Peyer's patch (tissue), 4 donors: ENCODE measurements at regions not wholly inside any gene's neighbourhood (a gene's known extent, or its start where the extent isn't known, plus 50 kb on each side); places are given as distances from the start of the nearest gene placed in this dataset.

Experiments
- DNase-seq, 3 donors: peaks; one replicate each; pipeline ENCODE4 v3.0.0-alpha.2; 2017 to 2019
- H3K27ac ChIP-seq, 4 donors: fragments of 200-600 bp; sonication (generic); one replicate each; pipeline ENCODE4 v1.5.1; 2016 to 2019
- H3K27me3 ChIP-seq, 2 donors: fragments of 200-600 bp; sonication (generic); one replicate each; pipeline ENCODE4 v1.5.1; 2019
- H3K36me3 ChIP-seq, 3 donors: fragments of 200-600 bp; sonication (generic); one replicate each; pipeline ENCODE4 v1.5.1; 2016 to 2019
- H3K4me1 ChIP-seq, 4 donors: fragments of 200-600 bp; sonication (generic); one replicate each; pipeline ENCODE4 v1.5.1; 2016 to 2019
- H3K4me3 ChIP-seq, 4 donors: fragments of 200-600 bp; sonication (generic); 1 replicate in 3 of 4; 2 replicates in 1 of 4; pipeline ENCODE4 v1.5.1; 2016 to 2019; ENCODE audit warnings: mild to moderate bottlenecking in 1 of 4
- H3K9me3 ChIP-seq, 4 donors: fragments of 200-600 bp; sonication (generic); one replicate each; pipeline ENCODE4 v1.5.1; 2016 to 2019; ENCODE audit warnings: mild to moderate bottlenecking in 1 of 4
- POLR2A ChIP-seq, 2 donors: fragments of 450-650 bp; IDR thresholded peaks; one replicate each; pipeline ENCODE4 v1.5.1; 2017; ENCODE audit warnings: antibody characterized with exemption in 2 of 2, mild to moderate bottlenecking in 2 of 2, moderate library complexity in 2 of 2
- TF ChIP-seq, protein P1 (sequence below), 6 experiments: fragments of 450-650 bp in 4 of 6; fragments of 200-600 bp in 2 of 6; sonication (generic) in 1 of 6; IDR thresholded peaks; one replicate each; pipeline ENCODE4 v1.5.1; 2017 to 2019; ENCODE audit warnings: antibody characterized with exemption in 6 of 6, mild to moderate bottlenecking in 3 of 6, moderate library complexity in 1 of 6

GRCh38 chr11:26106726-26107125 lies 225.2 kb upstream of the ANO3 start:
- Histone ChIP-seq H3K4me1 (no peaks in the 10 kb centered on the region), H3K4me3 (no peak overlapping the region), H3K27ac (no peak overlapping the region), H3K9me3 (no peaks in the 10 kb centered on the region), H3K36me3 (no peaks in the 10 kb centered on the region), H3K27me3 (no peaks in the 10 kb centered on the region)
- DNase-seq = no peak
- TF ChIP-seq, protein P1, sequence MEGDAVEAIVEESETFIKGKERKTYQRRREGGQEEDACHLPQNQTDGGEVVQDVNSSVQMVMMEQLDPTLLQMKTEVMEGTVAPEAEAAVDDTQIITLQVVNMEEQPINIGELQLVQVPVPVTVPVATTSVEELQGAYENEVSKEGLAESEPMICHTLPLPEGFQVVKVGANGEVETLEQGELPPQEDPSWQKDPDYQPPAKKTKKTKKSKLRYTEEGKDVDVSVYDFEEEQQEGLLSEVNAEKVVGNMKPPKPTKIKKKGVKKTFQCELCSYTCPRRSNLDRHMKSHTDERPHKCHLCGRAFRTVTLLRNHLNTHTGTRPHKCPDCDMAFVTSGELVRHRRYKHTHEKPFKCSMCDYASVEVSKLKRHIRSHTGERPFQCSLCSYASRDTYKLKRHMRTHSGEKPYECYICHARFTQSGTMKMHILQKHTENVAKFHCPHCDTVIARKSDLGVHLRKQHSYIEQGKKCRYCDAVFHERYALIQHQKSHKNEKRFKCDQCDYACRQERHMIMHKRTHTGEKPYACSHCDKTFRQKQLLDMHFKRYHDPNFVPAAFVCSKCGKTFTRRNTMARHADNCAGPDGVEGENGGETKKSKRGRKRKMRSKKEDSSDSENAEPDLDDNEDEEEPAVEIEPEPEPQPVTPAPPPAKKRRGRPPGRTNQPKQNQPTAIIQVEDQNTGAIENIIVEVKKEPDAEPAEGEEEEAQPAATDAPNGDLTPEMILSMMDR (IDR thresholded peaks at IDR 0.05) = no peak
- no peak for TF ChIP-seq POLR2A (IDR thresholded peaks at IDR 0.05)

GRCh38 chr11:26109658-26110368 lies 222.1 kb upstream of the ANO3 start:
- H3K9me3 ChIP-seq = no peaks in the 10 kb centered on the region
- H3K27me3 ChIP-seq = no peaks in the 10 kb centered on the region
- DNase-seq = no peak
- no peaks in the 10 kb centered on the region for H3K36me3 ChIP-seq
- no peaks in the 10 kb centered on the region for H3K4me1 ChIP-seq
- no peak overlapping the region for H3K4me3 ChIP-seq
- TF ChIP-seq, protein P1 (IDR thresholded peaks at IDR 0.05) = no peak
- H3K27ac ChIP-seq = no peak overlapping the region

GRCh38 chr11:26112264-26112663 lies 219.7 kb upstream of the ANO3 start:
- H3K4me3 ChIP-seq = no peak overlapping the region
- no peak for TF ChIP-seq POLR2A (IDR thresholded peaks at IDR 0.05)
- TF ChIP-seq, protein P1 (IDR thresholded peaks at IDR 0.05) = no peak
- no peak overlapping the region for H3K27ac ChIP-seq
- no peaks in the 10 kb centered on the region for H3K4me1 ChIP-seq
- H3K27me3 ChIP-seq = no peaks in the 10 kb centered on the region
- H3K36me3 ChIP-seq = no peaks in the 10 kb centered on the region
- DNase-seq = no peak
- H3K9me3 ChIP-seq = no peaks in the 10 kb centered on the region

GRCh38 chr11:26121466-26121865 lies 210.5 kb upstream of the ANO3 start:
- no peaks in the 10 kb centered on the region for H3K27me3 ChIP-seq
- DNase-seq = no peak

GRCh38 chr11:26126741-26127140 lies 205.2 kb upstream of the ANO3 start:
- H3K9me3 ChIP-seq = no peaks in the 10 kb centered on the region
- H3K36me3 ChIP-seq = no peaks in the 10 kb centered on the region
- no peaks in the 10 kb centered on the region for H3K4me1 ChIP-seq
- DNase-seq = no peak
- no peak overlapping the region for H3K27ac ChIP-seq
- TF ChIP-seq, protein P1 (IDR thresholded peaks at IDR 0.05) = no peak
- TF ChIP-seq POLR2A (IDR thresholded peaks at IDR 0.05) = no peak
- H3K27me3 ChIP-seq = no peaks in the 10 kb centered on the region
- H3K4me3 ChIP-seq = no peak overlapping the region

More at GRCh38 chr11:26121466-26121865, 210.5 kb upstream of the ANO3 start:
- TF ChIP-seq, protein P1 (IDR thresholded peaks at IDR 0.05) = no peak
- TF ChIP-seq POLR2A (IDR thresholded peaks at IDR 0.05) = no peak
- H3K27ac ChIP-seq = no peak overlapping the region
- H3K4me1 ChIP-seq = no peaks in the 10 kb centered on the region
- H3K36me3 ChIP-seq = no peaks in the 10 kb centered on the region
- H3K9me3 ChIP-seq = no peaks in the 10 kb centered on the region
- no peak overlapping the region for H3K4me3 ChIP-seq

DNA sequence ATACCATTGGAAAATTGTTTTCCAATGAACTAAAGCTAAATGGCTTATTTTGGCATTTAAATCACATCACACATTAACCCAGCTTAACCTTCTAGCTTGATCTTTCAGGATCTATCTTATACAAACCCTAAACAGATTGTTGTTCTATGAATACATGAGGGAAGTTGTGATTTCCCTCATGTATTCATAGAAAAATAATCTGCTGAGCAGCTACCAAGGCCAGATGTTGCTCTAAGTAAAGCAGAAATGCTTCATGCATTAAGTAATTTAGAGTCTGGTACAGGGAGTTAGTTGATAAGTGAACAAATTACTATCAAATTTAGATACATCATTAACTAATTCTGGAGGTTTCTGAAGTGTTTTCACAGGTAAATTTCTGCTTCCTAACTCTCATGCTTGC lies 204.6 kb upstream of the ANO3 start:
- Histone ChIP-seq H3K4me1 (no peaks in the 10 kb centered on the region), H3K36me3 (no peaks in the 10 kb centered on the region), H3K27ac (no peak overlapping the region), H3K9me3 (no peaks in the 10 kb centered on the region), H3K4me3 (no peak overlapping the region), H3K27me3 (no peaks in the 10 kb centered on the region)
- DNase-seq = no peak
- TF ChIP-seq POLR2A (IDR thresholded peaks at IDR 0.05) = no peak
- TF ChIP-seq, protein P1 (IDR thresholded peaks at IDR 0.05) = no peak
